ENCODE measurements at regions not wholly inside any gene's neighbourhood (a gene's known extent, or its start where the extent isn't known, plus 50 kb on each side); places are given as distances from the start of the nearest gene placed in this dataset.

DNA sequence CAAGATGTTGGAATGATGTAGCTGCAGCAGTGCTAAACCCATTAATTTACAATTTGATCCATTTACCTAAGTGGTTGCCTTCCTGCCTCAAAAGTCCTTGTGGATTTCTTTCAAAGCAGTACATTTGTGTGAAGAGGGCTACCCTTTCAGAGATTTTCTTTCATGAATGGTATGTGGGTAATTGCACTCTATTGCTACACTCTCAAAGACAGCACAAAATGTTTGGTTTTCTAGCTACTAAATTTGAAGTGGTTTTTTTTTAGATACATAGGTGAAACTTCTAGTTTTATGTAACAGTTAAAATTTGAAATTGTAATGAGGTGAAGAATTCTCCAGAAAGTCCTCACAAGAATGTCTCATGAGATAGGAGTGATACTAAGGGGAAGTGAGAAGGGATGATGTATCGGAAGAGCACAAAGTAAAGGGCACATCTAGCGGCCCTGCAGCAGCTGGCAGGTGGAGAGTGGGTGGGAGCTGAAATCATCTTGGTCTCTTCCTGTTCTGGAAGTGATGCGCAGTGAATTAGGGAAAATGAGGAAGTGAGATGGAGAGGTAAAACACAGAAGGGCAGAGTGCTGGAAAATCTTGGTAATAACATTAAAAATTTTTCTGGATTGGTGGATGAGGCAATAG is 236.8 kb upstream of the MAN1A1 start:
- no peak for DNase-seq (ENCODE audit: low read depth in 4 of 4, low spot score in 3 of 4)

DNA sequence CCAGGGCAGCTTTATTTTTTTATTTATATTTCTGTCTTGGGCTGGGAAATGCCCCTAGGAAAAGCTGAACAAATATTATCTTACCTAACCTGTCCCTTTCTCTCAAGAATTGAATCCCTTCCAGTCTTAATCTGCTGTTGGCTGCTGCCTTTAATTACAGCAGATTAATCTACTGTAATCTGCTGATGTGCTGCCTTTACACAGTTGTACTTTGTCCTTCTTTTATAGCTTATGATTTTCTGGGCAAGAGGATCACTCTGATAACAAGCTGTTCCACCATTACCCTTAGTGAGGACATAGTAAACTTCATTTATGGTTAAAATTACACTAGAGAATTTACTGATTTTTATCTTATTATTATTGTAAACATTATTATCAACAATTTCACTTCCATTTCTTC is 234.5 kb upstream of the MAN1A1 start:
- DNase-seq (ENCODE audit: low read depth in 4 of 4, low spot score in 3 of 4), result no peak

DNA sequence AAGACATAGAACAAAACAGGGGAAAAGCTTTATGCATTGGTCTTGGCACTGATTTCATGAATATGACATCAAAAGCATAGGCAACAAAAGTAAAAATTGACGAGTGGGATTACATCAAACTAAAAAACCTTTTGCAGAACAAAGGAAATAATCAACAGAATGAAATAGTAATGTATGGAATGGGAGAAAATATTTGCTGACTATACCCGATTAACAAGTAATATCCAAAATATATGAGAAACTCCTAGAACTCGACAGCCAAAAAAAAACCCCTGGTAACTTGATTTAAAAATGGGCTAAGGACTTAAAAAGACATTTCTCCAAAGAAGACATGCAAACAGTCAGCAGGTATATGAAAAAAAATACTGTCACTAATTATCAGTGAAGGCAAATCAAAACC is 231.7 kb upstream of the MAN1A1 start:
- DNase-seq (ENCODE audit: low read depth in 4 of 4, low spot score in 3 of 4), result no peak

DNA sequence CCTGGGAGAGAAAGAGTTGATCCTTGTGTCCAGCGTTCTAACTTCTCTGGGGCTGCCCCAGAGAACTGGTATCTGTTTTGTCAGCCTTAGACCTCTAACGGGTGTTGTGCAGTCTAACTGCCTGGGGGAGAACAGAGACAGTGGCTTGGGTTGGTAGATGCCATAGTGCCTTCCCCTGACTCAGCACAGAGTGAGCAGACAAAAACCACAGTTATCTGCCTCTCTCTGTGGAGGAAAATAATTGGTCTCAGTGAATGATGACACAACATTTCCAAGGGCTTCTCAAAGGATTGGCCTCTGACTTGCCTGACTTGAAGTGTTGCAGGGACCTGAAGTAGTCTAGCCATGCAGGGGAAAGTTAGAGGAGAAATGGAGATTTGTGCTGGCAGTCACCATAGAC is 226.2 kb upstream of the MAN1A1 start:
- no peak for DNase-seq (ENCODE audit: low read depth in 4 of 4, low spot score in 3 of 4)

DNA sequence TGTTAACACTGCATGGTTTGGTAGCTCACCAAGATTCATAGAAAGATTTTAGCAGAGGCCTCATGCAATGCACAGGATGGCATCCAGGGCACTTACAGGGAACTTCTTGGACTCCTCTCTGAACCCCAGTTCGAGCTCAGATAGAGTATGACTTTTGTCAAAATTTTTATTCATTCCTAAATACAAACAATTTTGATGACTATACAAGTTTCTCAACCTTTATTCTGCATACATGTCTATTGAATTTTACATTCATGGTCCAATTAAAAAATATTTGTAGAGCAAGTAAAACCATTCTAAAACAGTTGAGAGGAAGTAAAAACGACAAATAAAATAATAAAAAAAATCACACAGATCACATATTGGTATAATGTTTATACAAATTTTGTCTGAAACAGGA is 219.0 kb upstream of the MAN1A1 start:
- DNase-seq (ENCODE audit: low read depth in 4 of 4, low spot score in 3 of 4), result no peak

DNA sequence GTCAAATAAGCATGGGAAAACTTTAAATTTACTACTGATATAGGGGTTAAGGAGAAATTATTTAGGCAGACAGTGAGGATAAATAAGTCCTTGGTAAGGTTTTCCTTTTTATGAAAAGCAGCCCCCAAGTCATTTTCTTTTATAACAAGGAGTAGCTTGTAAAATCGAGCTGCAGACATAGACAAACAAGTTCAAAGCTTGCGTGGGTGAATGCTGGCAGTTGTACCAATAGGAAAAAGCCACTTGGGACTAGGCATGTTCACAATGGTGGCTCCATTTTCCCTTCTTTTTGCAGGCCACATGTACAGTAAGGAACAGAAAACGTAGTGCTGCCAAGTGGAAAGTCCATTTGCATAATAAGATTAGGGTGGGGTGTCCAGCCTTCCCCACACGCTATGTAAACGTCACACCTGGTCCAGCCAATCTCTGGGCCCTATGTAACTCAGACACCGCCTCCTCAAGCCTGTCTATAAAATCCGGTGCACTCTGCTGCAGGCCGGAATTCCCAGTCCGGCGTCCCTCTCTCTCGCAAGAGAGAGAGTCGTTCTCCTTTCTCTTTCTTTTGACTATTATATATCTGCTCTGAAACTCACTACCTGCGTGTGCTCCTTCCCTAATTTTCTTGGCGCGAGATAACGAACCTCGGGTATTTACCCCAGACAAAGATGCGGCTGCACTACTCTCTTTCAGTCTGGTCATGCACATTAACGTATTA is 217.1 kb upstream of the MAN1A1 start:
- no peak for DNase-seq (ENCODE audit: low read depth in 4 of 4, low spot score in 3 of 4)

DNA sequence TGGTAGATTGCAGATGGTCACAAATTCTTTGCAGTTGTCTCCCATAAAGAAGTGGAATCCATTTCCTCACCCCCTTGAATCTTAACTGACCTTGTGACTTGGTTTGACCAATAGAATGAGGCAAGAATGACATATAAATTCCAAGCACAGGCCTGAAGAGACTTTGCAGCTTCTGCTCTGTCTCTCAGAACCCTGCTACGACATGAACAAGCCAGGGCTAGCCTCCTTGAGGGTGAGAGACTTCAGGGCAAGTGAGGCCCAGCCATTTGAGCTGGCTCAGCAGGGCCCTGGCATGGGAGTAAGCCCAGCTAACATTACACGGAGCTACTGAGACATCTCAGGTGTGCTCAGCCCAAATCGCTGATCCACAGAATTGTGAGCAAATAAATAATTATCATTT is 216.3 kb upstream of the MAN1A1 start:
- DNase-seq (ENCODE audit: low read depth in 4 of 4, low spot score in 3 of 4), result no peak

DNA sequence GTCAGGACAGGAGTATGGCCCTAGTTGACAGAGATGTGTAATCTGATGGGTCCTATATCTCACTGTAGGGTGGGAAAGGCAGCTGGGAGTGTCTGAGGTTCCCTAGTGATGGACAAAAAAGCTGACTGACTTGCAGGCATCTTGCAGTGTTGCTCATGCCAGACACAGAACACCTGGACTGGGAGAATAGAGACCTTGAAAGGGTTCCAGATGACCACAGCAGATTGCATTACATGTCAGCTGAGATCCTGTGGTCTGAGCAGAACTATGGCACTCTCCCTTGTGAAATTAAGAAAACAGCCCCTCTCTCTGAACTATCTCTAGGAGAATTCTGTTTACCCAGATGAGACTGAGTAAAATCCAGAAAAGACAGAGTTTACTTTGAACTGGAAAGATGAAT is 212.6 kb upstream of the MAN1A1 start:
- DNase-seq (ENCODE audit: low read depth in 4 of 4, low spot score in 3 of 4), result no peak

DNA sequence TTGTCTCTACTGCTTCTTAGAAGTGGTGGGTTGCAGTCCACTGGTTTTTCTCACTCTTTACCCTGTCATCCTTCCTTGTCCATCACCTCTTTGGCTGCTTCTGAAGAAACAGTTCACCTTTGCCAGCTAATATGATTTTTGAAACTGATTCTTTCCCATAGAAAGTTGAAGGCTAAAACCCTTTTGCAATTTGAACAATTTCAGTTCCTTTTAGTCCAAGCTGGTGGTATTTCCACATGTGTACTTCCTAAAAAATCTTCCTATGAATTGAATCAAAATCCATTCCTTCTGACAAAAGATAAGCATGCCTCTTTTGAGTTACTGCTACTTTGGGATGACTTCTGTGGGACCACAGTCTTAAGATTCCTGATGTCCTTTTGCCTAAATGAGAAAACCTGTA is 210.0 kb upstream of the MAN1A1 start:
- no peak for DNase-seq (ENCODE audit: low read depth in 4 of 4, low spot score in 3 of 4)

DNA sequence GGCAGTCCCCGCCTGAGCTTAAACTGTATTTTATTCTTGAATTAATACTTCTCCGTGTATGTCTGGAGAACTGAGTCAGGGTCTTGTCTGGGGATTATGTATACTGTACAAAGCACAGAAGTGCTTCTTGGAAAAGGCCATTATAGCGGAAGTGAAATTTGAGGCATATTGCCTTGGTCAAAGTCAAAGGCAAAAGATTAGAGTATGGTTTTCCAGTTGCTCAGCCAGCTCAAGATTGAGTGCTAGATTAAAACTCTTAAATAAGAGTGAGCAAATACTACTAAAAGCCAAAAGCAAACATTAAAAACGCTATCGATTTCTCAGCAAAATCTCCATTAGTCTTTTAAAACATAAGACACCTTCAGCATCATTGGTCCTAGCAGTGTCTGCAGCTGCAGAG is 207.7 kb upstream of the MAN1A1 start:
- no peak for DNase-seq (ENCODE audit: low read depth in 4 of 4, low spot score in 3 of 4)

DNA sequence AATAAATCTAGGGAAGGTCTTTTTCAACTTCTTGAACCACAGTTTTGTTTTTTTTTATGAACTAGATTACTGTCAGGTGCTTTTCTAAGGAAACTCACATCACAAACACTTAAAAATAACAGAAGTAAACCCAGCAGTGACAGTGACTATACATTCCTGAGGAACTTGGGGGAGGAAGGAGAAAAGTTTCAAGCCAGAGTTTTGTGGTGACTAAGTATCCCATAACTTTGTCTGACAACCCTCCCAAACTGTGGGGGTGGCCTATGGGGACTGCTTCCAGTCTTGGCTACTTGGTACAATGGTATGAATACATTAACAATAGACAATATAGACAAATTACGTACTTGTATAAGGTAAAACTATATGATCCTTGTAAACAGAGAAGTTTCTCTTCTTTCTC is 202.5 kb upstream of the MAN1A1 start:
- DNase-seq (ENCODE audit: low read depth in 4 of 4, low spot score in 3 of 4), result no peak

DNA sequence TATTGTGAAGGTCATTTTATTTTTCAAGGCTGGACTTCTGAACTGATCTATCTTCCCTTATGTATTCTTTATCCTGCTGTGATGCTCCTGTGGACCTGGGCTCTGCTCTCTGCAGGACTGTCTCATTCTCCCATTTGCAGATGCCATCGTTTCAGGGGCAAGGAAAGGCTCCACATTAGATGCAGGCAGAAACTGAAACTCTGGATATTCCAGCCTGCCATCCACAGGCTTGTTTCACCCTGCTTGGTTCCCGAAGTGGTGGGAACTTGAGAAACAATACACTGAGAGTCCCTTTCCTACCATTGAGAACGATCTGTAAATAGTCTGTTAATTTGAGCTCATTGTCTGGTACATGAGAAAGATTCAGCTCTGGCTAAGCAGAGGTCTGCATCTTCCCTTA is 197.5 kb upstream of the MAN1A1 start:
- no peak for DNase-seq (ENCODE audit: low read depth in 4 of 4, low spot score in 3 of 4)

DNA sequence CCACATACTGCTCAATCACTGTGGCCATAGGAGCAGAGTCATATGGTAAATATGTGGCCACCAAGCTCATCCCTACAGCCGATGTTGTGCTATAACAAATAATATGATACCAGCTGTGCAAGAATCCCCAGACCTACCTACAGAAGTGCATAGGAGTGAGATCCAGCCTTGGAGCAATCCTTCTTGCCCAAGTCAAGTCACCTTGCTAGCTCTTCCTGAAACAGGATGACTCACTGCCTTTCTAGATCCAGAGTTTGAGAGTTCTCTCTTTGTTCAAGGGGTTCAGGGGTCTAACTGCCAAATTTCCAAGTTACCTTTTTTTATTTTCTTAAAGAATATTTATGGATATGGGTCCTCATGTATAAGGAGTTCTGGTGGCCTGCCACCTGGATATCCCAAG is 195.7 kb upstream of the MAN1A1 start:
- no peak for DNase-seq (ENCODE audit: low read depth in 4 of 4, low spot score in 3 of 4)

DNA sequence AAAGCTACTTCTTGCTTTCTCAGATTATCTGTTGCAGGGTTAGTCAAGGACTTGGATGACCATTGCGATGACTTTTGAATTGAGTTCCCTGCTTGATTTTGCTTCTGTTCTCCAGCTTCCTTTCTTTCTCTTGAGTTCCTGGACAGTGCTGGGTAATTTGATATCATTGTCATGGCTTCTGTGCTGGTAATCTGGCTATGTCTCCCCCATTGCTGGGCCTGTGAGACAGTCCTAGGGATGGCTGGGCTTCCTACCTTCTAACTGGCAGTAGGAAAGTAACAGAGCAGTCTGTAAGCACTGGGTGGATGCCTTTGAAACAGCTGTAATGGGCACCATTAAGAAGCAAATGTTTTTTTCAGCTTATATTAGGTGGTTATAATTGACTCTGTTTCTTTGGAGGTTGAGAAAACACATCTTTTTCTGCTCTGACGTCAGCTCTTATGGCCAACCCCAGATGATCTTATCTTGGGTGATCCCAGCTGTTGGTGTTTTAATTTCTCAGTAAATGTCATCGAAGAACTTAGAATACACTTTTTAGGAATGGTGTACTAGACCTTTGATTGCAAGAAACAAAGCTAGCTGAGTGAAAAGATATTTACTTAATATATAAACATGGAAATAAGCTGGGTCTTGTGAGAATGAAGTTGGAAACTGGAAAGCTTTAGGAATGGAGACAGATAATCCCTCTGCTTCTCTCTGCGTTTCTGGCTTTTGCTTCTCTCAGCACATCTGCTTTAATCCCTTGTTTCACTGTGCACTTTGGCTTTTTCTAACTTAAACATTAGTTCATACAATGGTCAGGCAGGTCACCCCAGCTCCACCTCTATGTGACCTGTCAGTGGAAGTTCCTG is 195.0 kb upstream of the MAN1A1 start:
- DNase-seq (ENCODE audit: low read depth in 4 of 4, low spot score in 3 of 4), result no peak

DNA sequence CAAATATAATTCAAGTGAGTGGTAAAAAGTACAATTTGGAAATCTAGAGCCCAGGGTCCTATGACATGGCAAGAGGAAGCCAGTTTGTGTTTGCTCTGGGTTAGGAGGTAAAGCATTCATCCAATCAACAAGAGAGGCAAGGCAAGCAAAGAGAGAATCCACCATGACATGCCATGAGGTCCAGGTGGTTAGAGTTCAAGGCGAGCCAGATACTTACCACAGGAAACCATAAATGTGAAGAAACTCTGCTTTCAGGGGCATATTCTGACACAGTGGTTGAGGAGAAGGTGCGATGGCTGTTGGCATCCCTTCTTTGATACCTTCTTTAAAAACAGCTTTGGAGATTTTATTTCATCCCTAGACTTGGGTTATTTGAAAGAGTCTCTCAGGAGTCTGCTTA is 193.8 kb upstream of the MAN1A1 start:
- no peak for DNase-seq (ENCODE audit: low read depth in 4 of 4, low spot score in 3 of 4)

DNA sequence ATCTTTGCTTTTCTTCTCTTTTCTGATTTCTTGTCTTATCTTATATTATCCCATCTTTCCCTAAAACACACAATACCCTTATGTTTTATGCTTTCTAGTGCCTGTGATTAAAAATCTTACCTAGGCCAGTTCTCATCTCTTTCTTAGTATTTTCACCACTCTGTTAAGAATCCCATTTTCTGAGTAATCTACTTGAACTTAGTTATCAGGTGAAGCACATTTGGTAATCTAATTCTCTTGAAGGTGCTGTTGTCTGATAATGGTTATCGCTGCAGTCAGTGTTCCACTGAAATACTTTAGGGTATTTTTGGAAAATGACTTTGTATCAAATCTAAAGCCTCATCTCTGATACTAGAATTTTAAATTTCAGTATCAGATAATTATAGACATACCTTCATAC is 192.5 kb upstream of the MAN1A1 start:
- DNase-seq (ENCODE audit: low read depth in 4 of 4, low spot score in 3 of 4), result no peak

DNA sequence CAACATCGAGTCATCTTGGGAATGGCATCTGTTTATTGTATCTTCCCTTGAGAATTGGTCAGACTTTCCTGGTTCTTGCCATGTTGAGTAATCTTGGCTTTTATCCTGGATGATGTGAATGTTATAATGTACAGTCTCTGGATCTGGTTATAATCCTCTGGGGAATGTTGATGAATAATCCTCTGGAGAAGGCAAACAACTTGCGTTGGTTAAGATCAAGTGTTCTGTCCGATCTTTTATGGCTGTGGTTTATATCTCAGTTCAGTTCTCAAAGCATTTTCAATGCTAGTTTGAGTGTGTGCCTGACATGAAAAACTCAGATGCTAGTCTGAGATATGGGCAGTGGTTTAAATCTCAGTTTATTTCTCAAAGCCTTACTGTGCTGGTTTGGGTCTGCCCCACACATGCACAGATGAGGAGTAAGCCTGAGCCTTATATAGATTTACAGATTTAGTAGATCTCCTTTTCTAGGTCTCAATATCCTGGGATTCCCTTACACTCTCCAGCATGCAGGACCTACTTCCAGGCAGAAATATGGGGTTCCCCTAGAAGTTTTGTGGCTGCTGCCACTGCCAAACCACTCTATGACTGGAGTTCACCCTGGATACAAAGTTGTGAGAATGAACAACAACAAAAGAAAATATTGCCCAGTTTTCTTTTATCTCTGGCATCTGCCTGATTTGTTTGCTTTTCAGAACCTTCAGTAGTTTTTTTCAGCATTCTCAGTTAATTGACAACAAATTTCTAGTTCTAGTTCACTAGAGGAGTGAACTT is 191.8 kb upstream of the MAN1A1 start:
- no peak for DNase-seq (ENCODE audit: low read depth in 4 of 4, low spot score in 3 of 4)

DNA sequence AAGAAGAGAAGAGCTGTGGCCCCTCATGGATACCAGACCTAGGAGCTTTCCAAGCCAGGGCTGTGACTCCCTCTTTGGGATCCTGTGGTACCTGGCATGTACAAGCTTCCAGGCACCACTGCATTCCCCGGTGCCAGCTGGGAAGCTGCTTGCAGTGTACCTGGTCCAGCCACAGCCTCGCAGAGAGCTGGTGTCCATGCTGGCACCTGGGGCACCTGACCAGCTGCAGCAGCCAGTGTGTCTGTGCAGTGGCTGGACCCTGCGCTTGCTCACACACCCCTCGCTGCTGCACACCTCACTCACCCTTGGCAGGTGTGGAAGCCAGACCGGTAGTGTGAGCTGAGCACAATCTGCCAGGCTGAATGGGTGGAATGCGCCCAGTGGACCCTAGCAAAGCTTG is 190.9 kb upstream of the MAN1A1 start:
- DNase-seq (ENCODE audit: low read depth in 4 of 4, low spot score in 3 of 4), result no peak

DNA sequence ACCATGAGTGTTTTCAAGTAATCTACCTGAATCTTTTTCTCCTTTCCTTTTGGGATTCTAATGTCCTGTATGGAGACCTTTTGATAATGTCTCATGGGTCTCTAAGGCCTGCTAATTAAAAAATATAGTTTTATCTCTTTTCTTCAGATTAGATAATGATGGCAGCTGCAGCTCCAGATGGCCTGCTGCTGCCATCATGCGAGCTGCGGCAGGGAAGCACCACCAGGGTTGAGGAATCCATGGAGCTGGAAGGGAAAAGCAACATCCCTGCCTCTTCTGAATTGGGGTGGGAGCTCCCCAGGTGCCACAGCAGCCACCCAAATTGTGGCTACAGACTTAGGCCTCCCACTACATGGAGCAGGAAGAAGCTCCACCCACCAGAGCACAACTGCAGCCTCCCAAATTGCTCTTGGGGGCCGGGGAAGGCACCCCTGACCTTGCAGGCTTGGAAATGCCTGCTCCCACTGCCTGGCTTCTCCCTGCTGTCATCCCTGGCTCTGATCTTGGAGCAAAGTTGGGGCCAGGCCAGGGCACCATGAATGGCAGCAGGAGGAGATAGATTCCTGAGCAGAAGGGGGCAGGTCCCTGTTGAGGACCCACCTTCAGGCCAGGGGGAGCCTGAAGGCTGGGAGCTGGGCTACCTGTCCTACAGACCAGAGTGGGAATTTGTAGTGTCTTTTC is 189.6 kb upstream of the MAN1A1 start:
- no peak for DNase-seq (ENCODE audit: low read depth in 4 of 4, low spot score in 3 of 4)

DNA sequence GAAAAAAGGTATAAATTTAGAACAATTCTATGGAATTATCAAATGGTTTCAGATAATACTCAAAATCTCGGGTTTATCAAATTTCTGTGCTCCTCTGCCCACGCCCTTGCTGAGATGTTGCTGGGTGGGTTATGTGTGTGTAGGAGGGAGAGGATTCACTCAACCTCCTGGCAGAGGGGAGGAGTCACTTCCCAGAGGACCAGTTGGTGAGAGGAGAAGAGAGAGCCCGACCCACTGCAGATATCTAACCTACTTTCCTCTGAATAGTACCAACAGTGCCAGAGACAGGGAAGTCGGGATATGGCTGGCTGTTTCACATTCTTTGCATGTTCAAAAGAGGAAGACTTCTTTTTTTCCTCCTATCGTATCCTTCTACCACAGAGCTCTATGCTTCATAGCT is 187.1 kb upstream of the MAN1A1 start:
- DNase-seq (ENCODE audit: low read depth in 4 of 4, low spot score in 3 of 4), result no peak

DNA sequence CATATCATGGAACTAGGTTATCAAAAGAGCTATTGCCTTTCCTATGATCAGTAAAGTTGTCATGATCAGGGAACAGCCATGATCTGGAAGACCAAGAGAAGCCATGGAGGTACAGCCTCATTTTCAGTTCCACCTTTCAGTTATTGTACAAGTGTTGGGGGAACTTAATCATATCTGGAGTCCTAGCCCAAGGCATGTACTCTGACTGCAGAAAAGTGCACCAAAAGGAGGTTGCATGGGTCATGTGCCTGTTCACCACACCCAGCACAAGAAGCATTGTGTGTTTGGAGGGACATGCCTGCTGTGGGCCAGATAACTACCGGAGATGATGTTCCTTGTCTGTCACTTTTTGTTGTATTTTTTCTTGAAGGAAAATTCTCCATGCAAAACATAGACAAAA is 185.8 kb upstream of the MAN1A1 start:
- DNase-seq (ENCODE audit: low read depth in 4 of 4, low spot score in 3 of 4), result no peak

Data from left renal pelvis (tissue), 4 donors.